T-helper 17 cell (primary cell): ENCODE measurements at regions not wholly inside any gene's neighbourhood (a gene's known extent, or its start where the extent isn't known, plus 50 kb on each side); places are given as distances from the start of the nearest gene placed in this dataset.

ENCODE experiments used
- ATAC-seq: fragments of 150-1000 bp; cut with Tn5 transposase; 2 replicates; pipeline ENCODE4 v1.10.0; 2021; ENCODE audit warnings: mild to moderate bottlenecking, moderate library complexity
- DNase-seq, 3 donors: peaks; one replicate each; pipeline versions ENCODE4 v3.0.0 to v3.0.0-alpha.2; 2020 to 2021
- H3K9me3 ChIP-seq: one replicate; pipeline ENCODE4 v1.7.0; 2013; ENCODE audit warnings: low read length, mild to moderate bottlenecking; ENCODE audit not compliant: control insufficient read depth, poor library complexity, severe bottlenecking
- H3K27ac Mint-ChIP-seq: one replicate; pipeline ENCODE4 v1.8.0; 2022; ENCODE audit warnings: mild to moderate bottlenecking, moderate library complexity, mixed read lengths
- H3K27me3 Mint-ChIP-seq: one replicate; pipeline ENCODE4 v1.8.0; 2022; ENCODE audit warnings: mixed read lengths
- H3K36me3 Mint-ChIP-seq: one replicate; pipeline ENCODE4 v1.8.0; 2022; ENCODE audit warnings: low read depth, mixed read lengths
- H3K4me1 Mint-ChIP-seq: one replicate; pipeline ENCODE4 v1.8.0; 2022; ENCODE audit warnings: mild to moderate bottlenecking, mixed read lengths
- H3K4me3 Mint-ChIP-seq: one replicate; pipeline ENCODE4 v1.8.0; 2022; ENCODE audit warnings: mild to moderate bottlenecking, moderate library complexity, mixed read lengths

DNA sequence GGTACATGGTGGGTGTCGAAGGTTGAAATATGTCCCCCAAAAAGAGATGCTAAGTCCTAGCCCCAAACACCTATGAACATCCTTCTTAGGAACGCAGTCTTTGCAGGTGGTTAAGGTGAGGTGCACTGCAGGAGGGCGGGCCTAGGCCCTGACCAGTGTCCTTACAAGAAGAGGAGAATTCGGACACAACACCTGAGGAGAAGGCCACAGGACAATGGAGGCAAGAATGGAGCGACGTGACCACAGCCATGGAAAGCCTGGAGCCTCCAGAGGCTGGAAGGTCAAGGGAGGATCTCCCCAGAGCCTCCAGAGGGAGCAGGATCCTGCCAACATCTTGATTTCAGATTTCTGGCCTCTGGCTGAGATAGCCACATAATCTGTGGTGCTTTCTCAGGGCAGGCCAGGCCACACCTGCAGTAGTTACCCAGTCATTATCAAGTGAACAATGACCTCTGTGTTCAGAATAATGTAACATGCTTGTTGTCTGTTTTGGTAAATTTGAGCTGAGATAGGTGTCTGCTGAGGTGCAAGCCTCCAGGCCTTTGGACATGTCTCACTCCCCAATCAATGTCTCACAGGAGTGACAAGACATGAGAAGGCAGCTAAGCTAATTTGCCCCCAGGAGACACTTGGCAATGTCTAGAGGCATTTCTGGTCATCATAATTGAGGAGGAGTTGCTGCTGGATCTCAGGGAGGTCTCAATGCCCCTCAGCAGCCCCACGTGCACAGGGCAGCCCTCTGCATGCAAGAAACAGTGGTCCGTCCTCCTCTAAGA, 498.9 kb downstream of the BRD1 start:
- no peak for ATAC-seq
- no peaks in the 10 kb centered on the region for H3K9me3 ChIP-seq
- H3K4me3 Mint-ChIP-seq = no peak overlapping the region
- H3K36me3 Mint-ChIP-seq = no peaks in the 10 kb centered on the region
- peaks cover 35% of the 10 kb centered on the region for H3K27me3 Mint-ChIP-seq
- H3K27ac Mint-ChIP-seq = no peak overlapping the region
- no peaks in the 10 kb centered on the region for H3K4me1 Mint-ChIP-seq
- DNase-seq = no peak

DNA sequence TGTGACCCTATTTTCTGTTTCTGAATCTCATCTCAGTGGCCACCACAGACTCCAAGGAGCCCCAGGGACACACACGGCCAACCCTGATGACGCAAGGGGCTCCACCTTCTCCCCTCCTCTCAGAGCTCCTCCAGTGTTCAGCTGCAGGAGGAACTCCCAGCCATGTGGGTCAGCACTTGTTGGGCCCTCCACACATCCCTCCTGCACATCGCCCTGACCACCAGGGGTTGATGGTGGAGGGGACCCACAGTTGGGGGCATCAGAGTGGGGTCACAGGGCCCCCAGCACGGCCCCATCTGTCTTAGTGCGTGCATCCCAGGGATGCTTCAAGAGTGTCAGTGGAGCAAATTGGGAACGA, 499.6 kb downstream of the BRD1 start:
- ATAC-seq = no peak

DNA sequence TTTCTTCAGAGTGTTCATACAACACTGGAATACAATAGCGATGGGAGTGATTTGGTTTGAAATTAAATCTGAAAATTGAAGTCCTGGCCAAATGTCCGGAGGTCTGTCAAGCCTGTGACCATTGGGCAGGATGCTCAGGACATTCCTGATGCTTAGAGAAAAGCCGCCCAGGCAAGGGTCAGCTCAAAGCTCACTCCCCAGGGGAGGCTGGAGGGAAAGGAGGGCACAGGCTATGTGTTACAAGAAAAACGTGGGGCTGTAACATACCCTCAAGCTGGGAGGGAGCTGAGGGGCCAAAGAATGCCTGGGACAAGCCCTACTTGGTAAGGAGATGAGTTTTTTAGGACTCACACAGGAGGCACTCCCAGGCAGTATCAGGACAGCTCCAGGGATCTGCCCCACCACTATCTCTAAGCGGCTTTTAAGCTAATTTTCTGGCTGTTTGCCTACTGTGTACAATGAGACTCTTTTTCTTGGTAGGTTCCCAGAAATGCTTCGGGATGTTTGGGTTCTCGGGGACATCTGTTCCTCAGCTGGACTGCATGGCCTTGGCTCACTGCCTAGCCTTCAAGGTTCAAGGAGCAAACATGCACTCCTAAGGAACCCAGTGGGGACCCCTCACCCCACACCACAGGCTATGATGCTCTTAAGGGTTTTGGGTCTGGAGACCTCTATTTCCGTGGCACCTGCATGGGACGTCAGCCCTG, 500.1 kb downstream of the BRD1 start:
- Mint-ChIP-seq H3K4me1 (peaks cover 2% of the 10 kb centered on the region), H3K27me3 (peaks cover 40% of the 10 kb centered on the region), H3K27ac (no peak overlapping the region), H3K36me3 (peaks cover 5% of the 10 kb centered on the region), H3K4me3 (no peak overlapping the region)
- no peaks in the 10 kb centered on the region for H3K9me3 ChIP-seq
- ATAC-seq = no peak
- DNase-seq = no peak

More for the DNA sequence above, 499.6 kb downstream of the BRD1 start:
- Mint-ChIP-seq H3K36me3 (peaks cover 4% of the 10 kb centered on the region), H3K4me3 (no peak overlapping the region), H3K27ac (no peak overlapping the region), H3K4me1 (peaks cover 2% of the 10 kb centered on the region), H3K27me3 (peaks cover 35% of the 10 kb centered on the region)
- DNase-seq = no peak
- no peaks in the 10 kb centered on the region for H3K9me3 ChIP-seq

DNA sequence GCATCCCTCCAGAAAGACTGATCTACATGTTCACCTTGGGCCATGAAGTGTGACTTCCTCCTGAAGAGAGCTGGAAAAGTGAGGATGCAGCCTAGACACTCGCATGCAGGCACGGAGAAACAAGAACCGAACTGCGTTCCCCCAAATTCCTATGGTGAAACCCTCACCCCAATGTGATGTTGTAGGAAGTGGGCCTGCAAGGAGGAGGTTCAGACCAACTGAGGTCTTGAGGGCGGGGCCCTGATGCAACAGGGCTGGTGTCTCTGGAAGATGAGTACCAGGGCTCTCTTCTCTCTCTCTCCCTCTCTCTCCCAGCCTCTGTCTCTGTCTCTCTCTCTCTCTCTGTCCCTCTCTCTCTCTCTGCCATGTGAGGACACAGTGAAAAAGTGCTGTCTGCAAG, 501.1 kb downstream of the BRD1 start:
- ATAC-seq = no peak
- no peak for DNase-seq
- H3K9me3 ChIP-seq = no peaks in the 10 kb centered on the region
- H3K4me1 Mint-ChIP-seq = peaks cover 2% of the 10 kb centered on the region
- H3K36me3 Mint-ChIP-seq = peaks cover 5% of the 10 kb centered on the region
- no peak overlapping the region for H3K27ac Mint-ChIP-seq
- no peak overlapping the region for H3K4me3 Mint-ChIP-seq
- H3K27me3 Mint-ChIP-seq = peaks cover 50% of the 10 kb centered on the region

DNA sequence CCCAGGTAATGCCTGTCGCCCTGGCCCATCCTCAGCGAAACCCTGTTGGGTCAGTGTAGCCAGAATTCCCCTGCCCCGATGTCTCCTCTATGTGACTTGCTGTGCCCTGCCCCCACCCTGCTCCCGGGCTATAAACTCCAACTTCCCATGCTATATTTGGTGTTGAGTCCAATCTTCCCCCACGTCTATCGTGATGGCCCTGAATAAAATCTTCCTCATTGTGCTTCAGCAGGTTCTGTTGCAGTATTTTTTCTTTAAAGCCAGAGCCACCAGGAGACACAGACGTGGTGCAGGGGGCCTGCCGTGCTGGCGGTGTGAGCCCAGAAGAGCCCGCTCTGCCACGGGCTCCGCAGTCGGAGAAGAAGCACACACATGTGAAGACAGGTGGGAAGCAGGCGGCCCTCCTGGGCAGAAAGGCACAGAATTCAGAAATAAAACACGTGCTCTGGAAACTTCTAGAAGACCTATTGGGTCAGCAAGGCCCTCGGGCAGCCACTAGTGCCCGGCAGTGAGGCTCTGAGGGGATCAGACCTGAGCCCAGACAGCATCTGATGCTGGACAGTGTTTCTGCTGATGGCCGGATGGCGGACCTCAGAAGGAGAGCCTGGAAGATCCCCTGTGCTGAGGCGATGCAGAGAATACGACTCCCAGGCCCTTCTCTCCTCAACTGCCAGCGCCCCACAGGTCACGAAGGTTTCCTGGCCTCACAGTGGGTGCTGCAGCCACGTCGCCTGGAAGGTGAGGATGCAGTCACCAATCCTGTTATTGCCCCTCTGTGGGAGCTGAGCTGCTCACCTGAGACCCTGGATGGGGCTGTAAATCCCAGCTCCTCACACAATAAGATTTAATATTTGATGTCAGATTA, 501.9 kb downstream of the BRD1 start:
- ATAC-seq = no peak
- H3K27me3 Mint-ChIP-seq = peaks cover 51% of the 10 kb centered on the region
- no peak for DNase-seq
- no peaks in the 10 kb centered on the region for H3K9me3 ChIP-seq
- H3K4me1 Mint-ChIP-seq = peaks cover 2% of the 10 kb centered on the region
- H3K36me3 Mint-ChIP-seq = peaks cover 5% of the 10 kb centered on the region
- H3K27ac Mint-ChIP-seq = no peak overlapping the region
- no peak overlapping the region for H3K4me3 Mint-ChIP-seq

DNA sequence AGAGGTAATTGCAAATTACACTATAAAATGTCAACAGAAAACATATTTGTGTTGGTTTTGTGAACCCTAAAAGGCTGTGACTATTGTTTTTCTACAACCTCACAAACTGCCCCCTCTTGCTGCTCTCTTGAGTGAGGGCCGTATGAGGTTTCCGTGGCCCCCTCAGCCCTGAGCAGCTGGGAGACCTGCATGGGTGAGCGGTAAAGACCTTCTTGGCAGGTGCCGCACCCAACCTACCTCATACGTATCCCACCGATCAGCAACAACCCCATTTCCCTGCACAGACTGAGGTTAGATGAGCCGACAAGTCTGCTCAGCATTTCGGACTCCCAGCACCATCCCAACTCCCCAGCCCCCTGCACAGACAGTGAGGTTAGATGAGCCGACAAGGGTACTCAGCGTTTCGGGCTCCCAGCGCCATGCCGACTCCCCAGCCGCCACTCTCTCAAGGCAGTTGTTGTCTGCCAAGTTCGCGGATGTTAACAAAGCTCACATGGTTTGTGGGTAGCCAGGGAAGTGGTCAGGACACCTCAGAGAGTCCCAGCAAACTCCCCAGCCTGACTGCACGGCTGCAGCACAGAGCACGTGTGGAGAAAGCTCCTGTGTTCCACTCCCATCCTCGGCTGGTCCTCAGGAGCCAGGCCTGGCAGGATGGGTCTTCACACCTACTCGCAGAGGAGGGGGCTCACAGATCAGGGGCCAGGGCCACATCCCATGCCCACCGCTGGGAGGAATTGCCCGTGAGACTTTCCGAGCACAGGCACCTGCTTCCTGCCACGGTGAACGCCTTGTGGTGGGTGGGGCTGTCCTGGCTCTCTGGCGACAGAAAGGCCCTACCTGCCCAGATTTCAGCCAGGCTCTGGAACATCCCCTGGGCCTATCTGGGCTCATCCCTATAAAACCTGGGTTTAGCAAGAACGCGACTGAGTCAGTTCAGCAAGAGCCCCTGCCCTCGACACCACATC, 502.9 kb downstream of the BRD1 start:
- Mint-ChIP-seq H3K36me3 (peaks cover 5% of the 10 kb centered on the region), H3K27me3 (peaks cover 54% of the 10 kb centered on the region), H3K27ac (no peak overlapping the region), H3K4me1 (peaks cover 2% of the 10 kb centered on the region), H3K4me3 (no peak overlapping the region)
- no peaks in the 10 kb centered on the region for H3K9me3 ChIP-seq
- DNase-seq = no peak
- ATAC-seq = peak; percentile 51

DNA sequence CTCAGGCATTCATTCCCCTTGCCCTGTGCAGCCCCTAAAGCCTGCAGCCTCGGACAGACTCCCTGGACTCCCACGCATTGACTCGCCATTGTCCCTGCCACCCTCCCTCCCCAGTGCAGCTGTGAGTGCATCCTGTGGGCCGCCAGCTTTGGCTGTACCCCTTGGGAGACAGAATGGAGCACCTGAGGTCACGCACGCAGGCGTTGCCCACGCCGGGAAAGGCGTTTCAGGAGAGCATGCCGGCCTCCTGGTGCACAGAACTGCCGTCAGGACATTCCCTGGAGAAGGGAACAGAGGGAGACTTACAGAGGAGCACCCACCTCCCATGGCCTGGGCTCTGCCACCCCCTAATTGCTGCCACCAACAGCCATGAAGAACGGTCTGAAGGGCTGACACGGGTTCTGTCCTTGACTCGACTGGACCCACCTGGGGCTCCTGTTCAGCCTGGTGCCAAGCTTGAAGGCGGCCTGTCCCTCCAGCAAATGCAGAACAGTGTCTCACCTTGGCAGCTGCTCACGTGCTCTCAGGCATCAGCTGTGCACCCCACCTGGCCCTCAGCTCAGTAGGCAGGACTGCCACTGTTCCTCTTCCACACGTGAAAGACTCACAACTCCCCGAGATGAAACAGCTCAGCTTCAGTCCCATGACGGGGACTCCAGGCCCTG, 503.8 kb downstream of the BRD1 start:
- no peak overlapping the region for H3K27ac Mint-ChIP-seq
- DNase-seq (no peak), ATAC-seq (no peak)
- peaks cover 58% of the 10 kb centered on the region for H3K27me3 Mint-ChIP-seq
- no peak overlapping the region for H3K4me3 Mint-ChIP-seq
- H3K36me3 Mint-ChIP-seq = peaks cover 5% of the 10 kb centered on the region
- no peaks in the 10 kb centered on the region for H3K9me3 ChIP-seq
- peaks cover 2% of the 10 kb centered on the region for H3K4me1 Mint-ChIP-seq

DNA sequence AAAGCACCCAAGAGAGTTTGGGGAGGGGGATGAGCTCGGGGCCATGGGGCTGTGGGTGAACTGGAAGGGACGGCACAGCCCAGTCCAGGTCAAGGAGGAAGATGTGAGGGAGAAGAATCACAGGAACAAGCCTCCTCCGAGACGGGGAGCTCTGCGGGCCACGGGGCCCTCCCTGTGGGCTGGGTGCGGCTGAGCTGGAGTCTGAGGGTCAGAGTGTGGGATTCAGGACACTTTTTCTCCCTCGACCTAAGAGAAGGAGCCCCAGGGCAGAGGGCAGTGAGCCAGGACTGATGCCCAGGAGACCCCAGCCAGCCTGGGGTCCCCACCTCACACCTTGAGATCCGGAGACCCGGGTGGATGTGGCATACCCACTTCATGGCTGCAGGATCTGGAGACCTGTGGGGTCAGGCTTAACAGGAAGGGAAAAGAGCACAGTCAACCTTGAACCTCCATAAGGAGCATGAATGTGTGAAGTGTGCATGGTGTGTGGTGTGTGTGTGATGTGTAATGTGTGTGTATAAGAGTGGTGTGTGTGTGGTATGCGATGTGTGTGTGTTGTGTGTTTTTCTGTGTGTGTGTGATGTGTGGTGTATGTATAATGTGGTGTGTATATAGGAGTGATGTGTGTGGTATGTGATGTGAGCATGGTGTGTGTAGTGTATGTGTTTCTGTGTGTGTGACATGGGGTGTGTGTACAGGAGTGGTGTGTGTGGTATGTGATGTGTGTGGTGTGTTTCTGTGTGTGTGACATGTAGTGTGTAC, 504.6 kb downstream of the BRD1 start:
- no peak for ATAC-seq
- H3K27me3 Mint-ChIP-seq = peaks cover 61% of the 10 kb centered on the region
- H3K9me3 ChIP-seq = no peaks in the 10 kb centered on the region
- peaks cover 5% of the 10 kb centered on the region for H3K36me3 Mint-ChIP-seq
- no peak for DNase-seq
- no peak overlapping the region for H3K4me3 Mint-ChIP-seq
- no peak overlapping the region for H3K27ac Mint-ChIP-seq
- H3K4me1 Mint-ChIP-seq = peaks cover 2% of the 10 kb centered on the region

DNA sequence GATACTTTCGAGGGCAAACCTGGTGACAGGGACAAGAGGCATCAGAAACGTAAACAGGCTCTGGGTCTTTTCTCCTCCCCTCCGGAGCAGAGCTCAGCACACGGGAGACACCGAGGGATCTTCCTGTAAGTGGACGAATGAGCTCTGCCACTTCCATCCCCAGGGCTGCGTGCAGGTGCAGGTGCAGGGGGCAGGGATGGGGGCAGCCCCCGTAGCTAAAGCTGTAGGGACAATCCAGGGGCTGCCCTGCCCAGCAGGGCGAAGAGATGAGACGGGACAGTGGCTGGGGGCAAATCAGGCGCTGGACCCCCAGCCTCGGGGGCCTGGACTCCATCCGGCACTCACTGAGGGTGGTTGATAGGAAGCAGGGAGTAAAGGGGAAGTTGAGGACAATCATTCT, 505.4 kb downstream of the BRD1 start:
- Mint-ChIP-seq H3K4me3 (no peak overlapping the region), H3K27me3 (peaks cover 60% of the 10 kb centered on the region), H3K36me3 (peaks cover 5% of the 10 kb centered on the region), H3K27ac (no peak overlapping the region), H3K4me1 (peaks cover 2% of the 10 kb centered on the region)
- no peak for DNase-seq
- ATAC-seq = no peak
- no peaks in the 10 kb centered on the region for H3K9me3 ChIP-seq

DNA sequence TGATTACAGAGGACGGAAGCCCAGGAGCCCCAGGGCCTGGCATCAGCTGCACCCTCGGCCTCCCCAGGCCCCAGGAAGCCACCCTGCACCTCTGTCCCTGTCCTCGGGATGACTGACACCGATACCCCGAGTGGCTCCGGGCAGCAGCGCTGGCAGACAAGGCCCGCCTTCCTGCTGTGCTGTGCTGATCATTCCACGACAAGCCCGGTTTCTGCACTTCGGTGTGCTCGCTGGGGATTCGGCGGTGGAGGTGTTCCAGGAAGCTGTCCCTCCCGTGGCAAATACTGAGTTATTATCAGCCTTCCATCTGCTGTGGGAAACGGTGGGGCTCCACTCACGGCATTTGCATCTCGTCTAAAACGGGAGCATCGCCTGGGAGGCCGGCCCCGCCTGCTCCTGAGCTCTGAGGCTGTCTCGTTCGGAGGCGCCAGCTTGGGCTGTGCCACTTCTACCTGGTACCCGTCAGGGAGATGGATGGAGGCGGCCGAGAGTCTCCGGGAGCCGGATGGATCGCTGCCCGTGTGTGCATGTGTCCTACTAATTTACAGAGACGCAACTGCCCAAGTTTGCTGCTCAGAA, 506.1 kb downstream of the BRD1 start:
- H3K36me3 Mint-ChIP-seq = peaks cover 5% of the 10 kb centered on the region
- peaks cover 2% of the 10 kb centered on the region for H3K4me1 Mint-ChIP-seq
- no peak for ATAC-seq
- peaks cover 60% of the 10 kb centered on the region for H3K27me3 Mint-ChIP-seq
- no peak for DNase-seq
- H3K4me3 Mint-ChIP-seq = no peak overlapping the region
- H3K27ac Mint-ChIP-seq = no peak overlapping the region
- no peaks in the 10 kb centered on the region for H3K9me3 ChIP-seq

DNA sequence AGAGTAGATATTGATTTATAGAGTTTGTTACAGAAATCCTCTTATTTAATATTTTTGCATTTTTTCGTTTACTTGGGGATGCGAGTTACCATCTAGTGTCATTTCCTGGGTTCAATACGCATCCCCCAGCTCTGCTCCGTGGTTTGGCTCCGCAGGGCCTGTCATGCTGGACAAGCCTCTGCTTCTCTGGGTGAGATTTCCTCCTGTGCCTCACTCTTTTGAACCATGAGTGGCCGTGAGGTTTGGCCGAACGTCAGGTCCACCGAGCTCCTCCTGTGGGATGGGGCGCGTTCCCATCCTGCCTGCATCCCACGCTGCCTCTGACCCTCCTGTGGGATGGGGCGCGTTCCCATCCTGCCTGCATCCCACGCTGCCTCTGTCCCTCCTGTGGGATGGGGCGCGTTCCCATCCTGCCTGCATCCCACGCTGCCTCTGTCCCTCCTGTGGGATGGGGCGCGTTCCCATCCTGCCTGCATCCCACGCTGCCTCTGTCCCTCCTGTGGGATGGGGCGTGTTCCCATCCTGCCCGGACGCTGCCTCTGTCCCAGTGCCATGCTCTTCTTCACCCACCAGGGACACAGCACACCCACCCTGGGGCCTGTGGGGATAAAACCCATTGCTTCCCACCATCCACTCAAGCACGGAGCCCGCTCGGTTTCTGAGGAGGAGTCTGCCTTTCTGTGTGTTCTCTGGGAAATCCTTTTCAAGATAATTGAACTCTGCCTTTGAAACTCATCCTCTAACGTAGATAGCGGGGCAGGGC, 506.8 kb downstream of the BRD1 start:
- Mint-ChIP-seq H3K4me3 (no peak overlapping the region), H3K4me1 (peaks cover 2% of the 10 kb centered on the region), H3K27me3 (peaks cover 60% of the 10 kb centered on the region), H3K36me3 (peaks cover 5% of the 10 kb centered on the region), H3K27ac (no peak overlapping the region)
- no peaks in the 10 kb centered on the region for H3K9me3 ChIP-seq
- ATAC-seq (no peak), DNase-seq (no peak)
